Thyroid gland (tissue), 4 donors: ENCODE measurements at regions not wholly inside any gene's neighbourhood (a gene's known extent, or its start where the extent isn't known, plus 50 kb on each side); places are given as distances from the start of the nearest gene placed in this dataset.

Experiments used
- POLR2A ChIP-seq, 2 donors: fragments of 450-650 bp; IDR thresholded peaks; one replicate each; pipeline ENCODE4 v1.6.1; 2017; ENCODE audit warnings: antibody characterized with exemption in 2 of 2, mild to moderate bottlenecking in 2 of 2, moderate library complexity in 1 of 2
- TF ChIP-seq, protein P1 (sequence below), 6 experiments: fragments of 200-600 bp in 3 of 6; fragments of 450-650 bp in 3 of 6; sonication (generic) in 3 of 6; IDR thresholded peaks; one replicate each; pipeline ENCODE4 v1.5.1; 2016 to 2019; ENCODE audit warnings: antibody characterized with exemption in 6 of 6, mild to moderate bottlenecking in 2 of 6, inconsistent platforms in 1 of 6, moderate library complexity in 1 of 6

DNA sequence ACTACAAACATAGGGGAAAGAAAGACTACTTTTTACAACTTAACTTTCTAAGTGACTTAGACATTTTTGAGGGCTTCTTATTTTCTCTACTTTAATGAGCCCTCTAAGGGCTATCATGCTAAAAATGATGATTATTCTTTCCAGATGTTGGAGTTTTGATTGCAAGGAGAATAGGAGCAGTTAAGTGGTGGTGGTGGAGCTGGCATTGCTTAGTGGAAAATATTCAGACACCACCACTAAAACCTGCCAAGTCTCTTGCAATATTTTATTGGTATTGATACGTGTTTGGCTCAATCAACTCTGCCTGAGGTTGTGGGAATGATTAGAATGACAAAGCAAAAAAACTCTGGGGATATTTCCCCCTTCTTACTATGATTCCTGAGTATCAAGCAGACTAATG, 82.6 kb upstream of the PTGFR start:
- TF ChIP-seq, protein P1, sequence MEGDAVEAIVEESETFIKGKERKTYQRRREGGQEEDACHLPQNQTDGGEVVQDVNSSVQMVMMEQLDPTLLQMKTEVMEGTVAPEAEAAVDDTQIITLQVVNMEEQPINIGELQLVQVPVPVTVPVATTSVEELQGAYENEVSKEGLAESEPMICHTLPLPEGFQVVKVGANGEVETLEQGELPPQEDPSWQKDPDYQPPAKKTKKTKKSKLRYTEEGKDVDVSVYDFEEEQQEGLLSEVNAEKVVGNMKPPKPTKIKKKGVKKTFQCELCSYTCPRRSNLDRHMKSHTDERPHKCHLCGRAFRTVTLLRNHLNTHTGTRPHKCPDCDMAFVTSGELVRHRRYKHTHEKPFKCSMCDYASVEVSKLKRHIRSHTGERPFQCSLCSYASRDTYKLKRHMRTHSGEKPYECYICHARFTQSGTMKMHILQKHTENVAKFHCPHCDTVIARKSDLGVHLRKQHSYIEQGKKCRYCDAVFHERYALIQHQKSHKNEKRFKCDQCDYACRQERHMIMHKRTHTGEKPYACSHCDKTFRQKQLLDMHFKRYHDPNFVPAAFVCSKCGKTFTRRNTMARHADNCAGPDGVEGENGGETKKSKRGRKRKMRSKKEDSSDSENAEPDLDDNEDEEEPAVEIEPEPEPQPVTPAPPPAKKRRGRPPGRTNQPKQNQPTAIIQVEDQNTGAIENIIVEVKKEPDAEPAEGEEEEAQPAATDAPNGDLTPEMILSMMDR (IDR thresholded peaks at IDR 0.05) = no peak
- no peak for TF ChIP-seq POLR2A (IDR thresholded peaks at IDR 0.05)
